ENCODE measurements at regions not wholly inside any gene's neighbourhood (a gene's known extent, or its start where the extent isn't known, plus 50 kb on each side); places are given as distances from the start of the nearest gene placed in this dataset.

DNA sequence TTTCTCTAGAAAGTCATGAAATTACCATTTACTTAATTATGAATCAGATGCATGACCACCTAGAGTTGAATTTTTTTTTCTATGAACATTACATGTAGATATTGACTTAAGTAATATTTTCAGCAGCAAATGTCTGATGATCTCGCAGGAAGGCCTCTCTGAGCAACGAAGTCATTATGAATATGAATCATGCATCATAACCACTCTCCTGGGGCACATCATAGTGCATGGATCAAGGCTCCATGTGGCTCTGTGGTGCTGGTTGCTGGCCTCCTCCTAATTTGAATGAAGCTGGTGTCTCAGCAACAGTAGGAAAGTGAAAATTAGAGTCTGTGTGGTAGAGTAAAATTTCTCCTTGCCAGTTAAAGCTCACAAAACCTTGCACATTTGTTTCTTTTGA is 121.4 kb upstream of the INHBA start:
- Histone ChIP-seq H3K9me3 (ENCODE audit: control insufficient read depth in 4 of 4, low read length in 3 of 4) (no peaks in the 10 kb centered on the region), H3K9ac (ENCODE audit: low read depth in 1 of 2, low read length in 2 of 2) (no peak overlapping the region), H3K27me3 (ENCODE audit: control insufficient read depth in 4 of 4, insufficient read depth in 4 of 4, low read length in 3 of 4) (no peaks in the 10 kb centered on the region), H3K27ac (ENCODE audit: low read depth in 1 of 2, low read length in 2 of 2) (no peak overlapping the region), H3K4me3 (ENCODE audit: low read depth in 1 of 3, low read length in 3 of 3) (no peak overlapping the region), H3K36me3 (ENCODE audit: control insufficient read depth in 4 of 4, insufficient read depth in 3 of 4, low read depth in 1 of 4, low read length in 3 of 4) (no peaks in the 10 kb centered on the region), H3K4me1 (ENCODE audit: control insufficient read depth in 4 of 4, insufficient read depth in 4 of 4, low read length in 3 of 4) (no peaks in the 10 kb centered on the region)
- TF ChIP-seq JUND (IDR thresholded peaks at IDR 0.05) (no peak), FOXA2 (IDR thresholded peaks at IDR 0.05) (no peak), YY1 (IDR thresholded peaks at IDR 0.05) (no peak), NR2F2 (IDR thresholded peaks at IDR 0.05) (no peak), RAD21 (IDR thresholded peaks at IDR 0.05) (no peak), TAF1 (conservative IDR thresholded peaks at IDR 0.05) (no peak), HNF4G (IDR thresholded peaks at IDR 0.05) (no peak), EGR1 (IDR thresholded peaks at IDR 0.05; ENCODE audit: low read depth in 2 of 2) (no peak), RXRA (IDR thresholded peaks at IDR 0.05) (no peak), GABPA (IDR thresholded peaks at IDR 0.05 in 1 of 2, conservative IDR thresholded peaks at IDR 0.05 in 1 of 2) (no peak), SP1 (IDR thresholded peaks at IDR 0.05) (no peak), FOXA1 (IDR thresholded peaks at IDR 0.05) (no peak)
- TF ChIP-seq, protein P1, sequence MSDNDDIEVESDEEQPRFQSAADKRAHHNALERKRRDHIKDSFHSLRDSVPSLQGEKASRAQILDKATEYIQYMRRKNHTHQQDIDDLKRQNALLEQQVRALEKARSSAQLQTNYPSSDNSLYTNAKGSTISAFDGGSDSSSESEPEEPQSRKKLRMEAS (IDR thresholded peaks at IDR 0.05) = no peak
- TF ChIP-seq, protein P2, sequence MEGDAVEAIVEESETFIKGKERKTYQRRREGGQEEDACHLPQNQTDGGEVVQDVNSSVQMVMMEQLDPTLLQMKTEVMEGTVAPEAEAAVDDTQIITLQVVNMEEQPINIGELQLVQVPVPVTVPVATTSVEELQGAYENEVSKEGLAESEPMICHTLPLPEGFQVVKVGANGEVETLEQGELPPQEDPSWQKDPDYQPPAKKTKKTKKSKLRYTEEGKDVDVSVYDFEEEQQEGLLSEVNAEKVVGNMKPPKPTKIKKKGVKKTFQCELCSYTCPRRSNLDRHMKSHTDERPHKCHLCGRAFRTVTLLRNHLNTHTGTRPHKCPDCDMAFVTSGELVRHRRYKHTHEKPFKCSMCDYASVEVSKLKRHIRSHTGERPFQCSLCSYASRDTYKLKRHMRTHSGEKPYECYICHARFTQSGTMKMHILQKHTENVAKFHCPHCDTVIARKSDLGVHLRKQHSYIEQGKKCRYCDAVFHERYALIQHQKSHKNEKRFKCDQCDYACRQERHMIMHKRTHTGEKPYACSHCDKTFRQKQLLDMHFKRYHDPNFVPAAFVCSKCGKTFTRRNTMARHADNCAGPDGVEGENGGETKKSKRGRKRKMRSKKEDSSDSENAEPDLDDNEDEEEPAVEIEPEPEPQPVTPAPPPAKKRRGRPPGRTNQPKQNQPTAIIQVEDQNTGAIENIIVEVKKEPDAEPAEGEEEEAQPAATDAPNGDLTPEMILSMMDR (IDR thresholded peaks at IDR 0.05; ENCODE audit: low read depth, low read length, missing input control) = no peak
- TF ChIP-seq, protein P3, sequence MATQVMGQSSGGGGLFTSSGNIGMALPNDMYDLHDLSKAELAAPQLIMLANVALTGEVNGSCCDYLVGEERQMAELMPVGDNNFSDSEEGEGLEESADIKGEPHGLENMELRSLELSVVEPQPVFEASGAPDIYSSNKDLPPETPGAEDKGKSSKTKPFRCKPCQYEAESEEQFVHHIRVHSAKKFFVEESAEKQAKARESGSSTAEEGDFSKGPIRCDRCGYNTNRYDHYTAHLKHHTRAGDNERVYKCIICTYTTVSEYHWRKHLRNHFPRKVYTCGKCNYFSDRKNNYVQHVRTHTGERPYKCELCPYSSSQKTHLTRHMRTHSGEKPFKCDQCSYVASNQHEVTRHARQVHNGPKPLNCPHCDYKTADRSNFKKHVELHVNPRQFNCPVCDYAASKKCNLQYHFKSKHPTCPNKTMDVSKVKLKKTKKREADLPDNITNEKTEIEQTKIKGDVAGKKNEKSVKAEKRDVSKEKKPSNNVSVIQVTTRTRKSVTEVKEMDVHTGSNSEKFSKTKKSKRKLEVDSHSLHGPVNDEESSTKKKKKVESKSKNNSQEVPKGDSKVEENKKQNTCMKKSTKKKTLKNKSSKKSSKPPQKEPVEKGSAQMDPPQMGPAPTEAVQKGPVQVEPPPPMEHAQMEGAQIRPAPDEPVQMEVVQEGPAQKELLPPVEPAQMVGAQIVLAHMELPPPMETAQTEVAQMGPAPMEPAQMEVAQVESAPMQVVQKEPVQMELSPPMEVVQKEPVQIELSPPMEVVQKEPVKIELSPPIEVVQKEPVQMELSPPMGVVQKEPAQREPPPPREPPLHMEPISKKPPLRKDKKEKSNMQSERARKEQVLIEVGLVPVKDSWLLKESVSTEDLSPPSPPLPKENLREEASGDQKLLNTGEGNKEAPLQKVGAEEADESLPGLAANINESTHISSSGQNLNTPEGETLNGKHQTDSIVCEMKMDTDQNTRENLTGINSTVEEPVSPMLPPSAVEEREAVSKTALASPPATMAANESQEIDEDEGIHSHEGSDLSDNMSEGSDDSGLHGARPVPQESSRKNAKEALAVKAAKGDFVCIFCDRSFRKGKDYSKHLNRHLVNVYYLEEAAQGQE (IDR thresholded peaks at IDR 0.05) = no peak
- TF ChIP-seq, protein P4, sequence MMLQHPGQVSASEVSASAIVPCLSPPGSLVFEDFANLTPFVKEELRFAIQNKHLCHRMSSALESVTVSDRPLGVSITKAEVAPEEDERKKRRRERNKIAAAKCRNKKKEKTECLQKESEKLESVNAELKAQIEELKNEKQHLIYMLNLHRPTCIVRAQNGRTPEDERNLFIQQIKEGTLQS (IDR thresholded peaks at IDR 0.05) = no peak
- WGBS = 63% methylated on average over 2 of the region's 2 CpGs
- no peak for DNase-seq (ENCODE audit: low spot score)

DNA sequence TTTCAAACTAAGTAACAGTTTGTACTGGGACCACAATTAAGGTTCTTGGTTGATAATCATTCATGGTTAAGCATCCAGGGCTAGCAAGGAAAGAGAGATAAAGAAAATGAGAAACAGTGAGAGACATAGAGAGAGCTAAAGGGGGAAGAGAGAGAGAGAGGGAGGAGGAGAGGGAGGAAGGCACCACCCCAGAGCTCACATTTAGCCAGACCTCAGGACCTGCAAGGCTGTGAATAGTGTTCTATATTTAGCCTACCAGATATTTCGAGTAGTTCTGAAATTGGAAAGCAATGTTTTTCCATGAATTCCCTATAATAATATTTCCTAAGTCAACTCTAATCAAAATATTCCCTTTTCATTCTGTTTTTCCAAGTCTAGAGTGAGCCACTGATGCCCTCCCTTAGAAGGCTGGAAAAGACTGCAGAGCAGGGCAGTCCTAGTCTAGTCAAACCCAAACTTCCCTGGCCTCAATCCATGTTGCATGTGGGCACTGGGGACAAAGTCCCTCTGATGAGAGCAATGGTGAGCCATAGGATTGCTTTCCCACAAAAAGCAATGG is 119.4 kb upstream of the INHBA start:
- Histone ChIP-seq H3K9me3 (ENCODE audit: control insufficient read depth in 4 of 4, low read length in 3 of 4) (no peaks in the 10 kb centered on the region), H3K4me3 (ENCODE audit: low read depth in 1 of 3, low read length in 3 of 3) (no peak overlapping the region), H3K4me1 (ENCODE audit: control insufficient read depth in 4 of 4, insufficient read depth in 4 of 4, low read length in 3 of 4) (no peaks in the 10 kb centered on the region), H3K27me3 (ENCODE audit: control insufficient read depth in 4 of 4, insufficient read depth in 4 of 4, low read length in 3 of 4) (peaks cover 0 to 4% (median 0%) of the 10 kb centered on the region in 4 donors), H3K9ac (ENCODE audit: low read depth in 1 of 2, low read length in 2 of 2) (no peak overlapping the region), H3K27ac (ENCODE audit: low read depth in 1 of 2, low read length in 2 of 2) (no peak overlapping the region), H3K36me3 (ENCODE audit: control insufficient read depth in 4 of 4, insufficient read depth in 3 of 4, low read depth in 1 of 4, low read length in 3 of 4) (no peaks in the 10 kb centered on the region)
- DNase-seq (ENCODE audit: low spot score) = no peak
- WGBS = 33% methylated on average over 1 of the region's 1 CpG
- TF ChIP-seq EGR1 (IDR thresholded peaks at IDR 0.05; ENCODE audit: low read depth in 2 of 2) (no peak), FOXA1 (IDR thresholded peaks at IDR 0.05) (no peak), JUND (IDR thresholded peaks at IDR 0.05) (no peak), NR2F2 (IDR thresholded peaks at IDR 0.05) (no peak), HNF4A (conservative IDR thresholded peaks at IDR 0.05) (no peak), GABPA (IDR thresholded peaks at IDR 0.05 in 1 of 2, conservative IDR thresholded peaks at IDR 0.05 in 1 of 2) (no peak), RAD21 (IDR thresholded peaks at IDR 0.05) (no peak)
- TF ChIP-seq, protein P2 (IDR thresholded peaks at IDR 0.05; ENCODE audit: low read depth, low read length, missing input control) = no peak
- TF ChIP-seq, protein P5, sequence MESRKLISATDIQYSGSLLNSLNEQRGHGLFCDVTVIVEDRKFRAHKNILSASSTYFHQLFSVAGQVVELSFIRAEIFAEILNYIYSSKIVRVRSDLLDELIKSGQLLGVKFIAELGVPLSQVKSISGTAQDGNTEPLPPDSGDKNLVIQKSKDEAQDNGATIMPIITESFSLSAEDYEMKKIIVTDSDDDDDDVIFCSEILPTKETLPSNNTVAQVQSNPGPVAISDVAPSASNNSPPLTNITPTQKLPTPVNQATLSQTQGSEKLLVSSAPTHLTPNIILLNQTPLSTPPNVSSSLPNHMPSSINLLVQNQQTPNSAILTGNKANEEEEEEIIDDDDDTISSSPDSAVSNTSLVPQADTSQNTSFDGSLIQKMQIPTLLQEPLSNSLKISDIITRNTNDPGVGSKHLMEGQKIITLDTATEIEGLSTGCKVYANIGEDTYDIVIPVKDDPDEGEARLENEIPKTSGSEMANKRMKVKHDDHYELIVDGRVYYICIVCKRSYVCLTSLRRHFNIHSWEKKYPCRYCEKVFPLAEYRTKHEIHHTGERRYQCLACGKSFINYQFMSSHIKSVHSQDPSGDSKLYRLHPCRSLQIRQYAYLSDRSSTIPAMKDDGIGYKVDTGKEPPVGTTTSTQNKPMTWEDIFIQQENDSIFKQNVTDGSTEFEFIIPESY (IDR thresholded peaks at IDR 0.05) = no peak
